GM19463 (cell line): ENCODE measurements at regions not wholly inside any gene's neighbourhood (a gene's known extent, or its start where the extent isn't known, plus 50 kb on each side); places are given as distances from the start of the nearest gene placed in this dataset.
A peak's percentile ranks its signal among the peaks of the same experiment; 100 is the strongest.

Experiments
- ATAC-seq: cut with Tn5 transposase; IDR thresholded peaks from one replicate; pipeline ENCODE4 v1.9.1; 2021; ENCODE audit warnings: mild to moderate bottlenecking, moderate library complexity; ENCODE audit not compliant: unreplicated experiment

DNA sequence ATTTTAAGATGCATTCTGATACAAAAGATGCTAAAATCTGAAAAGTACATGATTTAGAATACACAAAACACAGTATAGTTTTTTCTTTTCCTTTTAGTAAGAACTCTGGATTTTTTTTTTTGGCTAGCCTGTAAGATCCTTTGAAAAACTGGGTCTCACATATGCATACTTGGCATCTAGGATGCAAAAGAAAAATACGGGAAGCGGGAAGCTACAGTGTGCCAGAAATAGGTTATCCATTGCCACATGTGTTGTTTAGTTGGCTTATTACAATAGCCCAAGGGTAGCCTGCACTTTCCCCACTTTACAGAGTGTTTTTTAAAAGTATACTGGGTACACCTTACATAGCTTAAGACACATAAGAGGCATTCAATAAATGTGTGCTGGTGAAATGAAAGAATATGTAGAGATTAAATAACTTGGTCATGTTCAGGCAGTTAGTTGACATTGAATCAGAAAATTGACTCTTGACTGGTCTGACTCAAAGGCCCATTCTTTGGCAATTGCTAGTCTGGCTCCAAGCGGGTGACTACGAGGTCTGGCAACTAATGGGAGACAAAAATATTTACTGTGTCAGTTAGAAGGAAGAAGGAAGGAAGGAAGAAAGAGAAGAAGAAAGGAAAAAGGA, 286.8 kb upstream of the TRIB2 start:
- no peak for ATAC-seq

DNA sequence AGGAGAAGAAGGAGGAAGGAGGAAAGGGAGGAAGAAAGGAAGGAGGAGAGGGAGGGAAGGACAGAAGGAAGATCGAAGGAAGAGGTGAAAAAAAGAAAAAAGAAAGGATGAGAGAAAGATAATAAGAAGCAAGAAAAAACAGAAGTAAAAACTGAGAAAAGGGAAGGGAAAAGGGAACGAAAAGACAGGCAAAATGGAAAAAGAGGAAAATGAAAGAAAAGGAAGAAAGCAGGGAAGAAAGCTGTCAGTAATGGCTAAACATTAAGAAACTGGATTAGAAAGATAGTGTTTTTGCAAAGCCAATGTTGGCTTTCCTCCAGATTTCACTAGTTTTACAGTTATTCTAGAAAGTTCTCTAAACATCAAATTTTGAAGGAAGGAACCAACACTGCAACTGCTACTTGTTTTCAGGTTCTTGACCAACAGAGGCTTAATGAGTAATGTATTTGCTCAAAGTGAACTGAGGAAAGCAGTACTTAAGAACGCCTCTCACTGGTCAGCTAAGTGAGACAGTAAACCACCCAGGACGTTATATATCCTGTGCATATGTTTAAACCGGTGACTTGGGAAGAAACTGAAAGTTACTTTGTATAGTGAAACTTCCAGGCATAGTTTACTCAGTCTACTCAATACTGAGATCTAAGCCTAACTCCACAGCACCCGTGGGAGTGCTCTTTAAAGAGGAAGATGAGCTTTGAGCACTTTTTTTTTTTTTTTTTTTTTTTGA, 286.2 kb upstream of the TRIB2 start:
- peak; percentile 98 for ATAC-seq

DNA sequence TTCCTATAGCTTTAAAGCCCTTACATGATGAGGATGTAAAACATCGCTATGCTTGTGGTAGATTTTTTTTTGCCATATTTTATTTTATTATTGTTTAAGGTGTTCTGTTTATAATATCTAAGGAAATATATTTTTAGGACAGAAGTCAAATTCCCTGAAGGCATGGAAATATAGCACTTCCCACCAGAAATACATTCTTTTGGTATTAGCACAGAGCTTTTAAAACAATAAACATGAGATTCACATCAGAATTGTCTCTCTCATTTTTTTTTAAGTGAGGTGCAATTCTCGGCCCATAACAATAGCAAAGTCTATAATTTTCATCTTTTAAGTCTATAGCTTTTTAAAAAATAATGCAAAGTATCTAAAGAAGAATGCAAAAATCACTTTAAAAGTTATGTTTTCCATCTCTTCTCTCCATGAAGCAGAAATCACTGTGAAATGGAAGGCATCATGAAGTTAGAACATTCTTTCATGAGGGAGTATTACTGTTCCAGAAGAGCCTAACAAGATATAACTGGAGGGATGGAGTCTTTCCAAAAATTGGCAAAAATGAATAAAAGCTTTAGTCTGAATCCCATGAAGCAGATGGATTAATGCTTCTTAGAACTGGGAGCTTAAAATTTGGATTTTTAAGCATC, 283.6 kb upstream of the TRIB2 start:
- ATAC-seq, result no peak

DNA sequence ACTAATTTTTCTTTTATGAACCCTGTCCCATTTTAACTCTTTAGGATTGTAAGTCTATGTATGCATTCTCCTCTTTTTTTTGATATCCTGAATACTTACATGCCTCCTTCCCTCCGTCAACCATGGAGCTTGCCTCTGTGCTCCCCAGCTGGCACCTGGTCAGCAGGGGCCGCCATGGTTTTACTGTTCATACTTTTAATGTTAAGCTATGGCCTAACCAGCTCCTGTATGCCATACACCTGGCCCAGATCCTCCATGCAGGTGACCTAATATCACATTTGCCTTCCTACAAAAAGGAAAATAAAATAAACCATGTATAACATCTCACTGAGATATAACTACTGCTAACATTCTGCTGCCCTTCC, 283.1 kb upstream of the TRIB2 start:
- no peak for ATAC-seq

DNA sequence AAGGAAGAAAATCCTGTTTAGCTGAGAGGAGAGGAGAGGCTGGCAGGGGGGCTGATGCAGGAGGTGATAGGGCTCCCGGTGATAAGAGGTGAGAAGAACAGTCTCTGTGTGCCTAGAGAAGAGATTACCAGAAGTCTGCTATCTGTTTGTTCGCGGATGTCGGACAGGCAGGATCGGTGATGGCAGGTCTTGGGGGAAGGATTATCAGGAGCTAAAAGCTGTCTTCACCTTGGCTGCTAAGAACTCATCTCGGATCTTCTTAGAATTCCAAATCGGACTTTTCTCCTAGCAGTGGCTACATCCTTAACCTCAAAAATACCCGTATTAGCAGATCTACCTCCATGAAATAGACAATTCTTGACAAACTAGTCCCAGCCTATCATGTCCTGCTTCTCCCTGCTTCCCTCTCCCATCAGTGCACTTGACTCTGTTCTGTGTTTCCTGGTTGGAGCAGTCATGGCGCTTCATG, 282.1 kb upstream of the TRIB2 start:
- no peak for ATAC-seq

DNA sequence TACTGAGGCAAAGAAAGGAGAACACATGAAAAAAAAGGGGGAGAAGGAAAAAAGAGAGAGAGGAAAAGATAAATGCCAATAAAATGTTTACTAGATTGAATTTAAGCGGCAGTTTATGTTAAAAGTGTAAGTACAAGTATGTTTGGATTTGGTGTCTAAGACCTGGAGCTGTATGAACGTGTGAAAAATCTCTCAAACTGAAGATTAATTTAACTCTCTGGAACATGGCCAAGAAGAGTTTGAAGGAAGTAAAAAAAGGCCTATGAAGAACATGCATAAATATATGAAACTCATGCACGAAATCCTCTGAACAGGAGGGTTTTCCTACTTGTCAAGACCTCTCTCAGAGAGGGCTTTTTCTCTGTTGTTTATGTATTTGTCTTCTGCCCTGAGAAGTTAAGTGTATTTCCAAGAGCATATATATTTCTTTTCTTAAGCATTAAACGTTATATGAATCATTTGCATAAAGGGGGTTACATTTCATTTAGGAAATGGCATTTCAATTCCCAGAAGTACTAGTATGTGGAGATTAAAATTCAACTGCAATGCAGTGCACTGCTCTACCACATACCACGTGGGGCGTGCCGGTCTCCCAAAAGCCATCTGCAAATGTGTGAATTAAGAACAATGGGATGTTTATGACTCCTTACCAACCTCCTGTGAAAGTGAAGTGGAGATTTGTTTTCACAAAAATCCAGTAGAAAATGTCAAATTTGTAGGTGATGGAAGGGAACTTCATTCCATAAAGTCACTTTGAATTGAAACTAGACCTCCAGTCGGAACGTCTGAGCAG, 281.1 kb upstream of the TRIB2 start:
- no peak for ATAC-seq

DNA sequence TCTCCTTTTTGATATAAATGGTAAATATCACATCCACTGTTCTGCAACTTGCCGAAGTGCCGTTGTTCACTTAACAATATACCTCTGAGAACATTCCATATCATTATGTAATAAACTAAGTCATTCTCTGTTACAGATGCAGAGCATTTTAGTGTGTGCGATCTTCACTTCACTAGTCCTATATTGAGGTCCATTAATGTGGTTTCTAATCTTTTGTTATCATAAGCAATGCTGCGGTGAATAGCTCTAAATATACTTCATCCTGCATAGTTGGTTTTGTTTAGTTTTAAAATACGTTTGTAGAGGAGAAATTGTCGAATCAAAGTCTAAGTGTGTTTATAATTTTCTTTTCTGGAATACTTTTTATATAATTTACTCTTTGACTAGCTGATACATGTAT, 280.3 kb upstream of the TRIB2 start:
- ATAC-seq, result no peak

DNA sequence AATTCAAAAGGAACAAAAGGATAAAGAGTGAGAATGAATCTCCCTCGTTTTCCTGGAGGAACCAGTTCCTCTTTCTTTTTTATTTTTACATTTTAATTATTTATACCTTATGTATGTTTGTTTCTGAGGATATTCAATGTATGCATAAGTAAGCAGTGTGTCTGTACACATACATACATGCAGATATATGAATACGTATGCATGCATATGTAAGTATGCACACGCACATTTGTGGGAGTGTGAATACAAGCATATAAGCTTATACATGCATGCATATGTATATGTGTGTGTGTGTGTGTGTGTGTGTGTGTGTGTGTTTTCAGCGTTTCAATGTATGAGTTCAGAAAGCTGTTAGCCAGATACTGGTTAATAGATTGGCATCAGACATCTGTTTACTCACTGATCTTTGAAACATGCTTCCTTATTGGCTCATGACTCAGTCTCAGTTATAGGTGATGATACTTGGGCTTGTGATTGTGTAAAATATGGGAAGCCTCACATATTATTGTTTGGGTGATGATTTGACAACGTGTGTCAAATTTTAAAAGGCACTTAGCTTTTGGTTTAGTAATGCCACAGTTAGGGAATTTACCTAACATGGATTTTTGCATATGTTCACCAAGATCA, 279.7 kb upstream of the TRIB2 start:
- no peak for ATAC-seq

DNA sequence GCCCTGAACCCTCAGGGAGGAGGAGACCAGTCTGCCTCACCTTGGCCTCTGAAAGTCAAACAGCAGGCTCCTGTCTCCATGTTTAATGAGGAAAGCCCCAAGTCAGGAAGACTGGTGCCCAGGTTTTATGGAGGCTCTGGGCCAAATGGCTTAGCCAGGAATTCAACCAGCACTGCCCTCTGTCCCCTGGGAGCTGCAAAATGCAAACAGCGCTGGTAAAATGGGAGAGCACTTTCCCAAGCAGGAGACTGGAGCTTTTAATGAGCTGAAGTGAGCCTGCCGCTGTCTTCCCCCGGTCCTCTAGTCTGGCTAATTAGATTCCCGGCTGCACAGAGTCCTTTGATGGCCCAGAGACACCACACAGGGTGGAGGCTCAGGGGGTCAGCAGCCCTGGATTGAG, 276.0 kb upstream of the TRIB2 start:
- ATAC-seq, result no peak

DNA sequence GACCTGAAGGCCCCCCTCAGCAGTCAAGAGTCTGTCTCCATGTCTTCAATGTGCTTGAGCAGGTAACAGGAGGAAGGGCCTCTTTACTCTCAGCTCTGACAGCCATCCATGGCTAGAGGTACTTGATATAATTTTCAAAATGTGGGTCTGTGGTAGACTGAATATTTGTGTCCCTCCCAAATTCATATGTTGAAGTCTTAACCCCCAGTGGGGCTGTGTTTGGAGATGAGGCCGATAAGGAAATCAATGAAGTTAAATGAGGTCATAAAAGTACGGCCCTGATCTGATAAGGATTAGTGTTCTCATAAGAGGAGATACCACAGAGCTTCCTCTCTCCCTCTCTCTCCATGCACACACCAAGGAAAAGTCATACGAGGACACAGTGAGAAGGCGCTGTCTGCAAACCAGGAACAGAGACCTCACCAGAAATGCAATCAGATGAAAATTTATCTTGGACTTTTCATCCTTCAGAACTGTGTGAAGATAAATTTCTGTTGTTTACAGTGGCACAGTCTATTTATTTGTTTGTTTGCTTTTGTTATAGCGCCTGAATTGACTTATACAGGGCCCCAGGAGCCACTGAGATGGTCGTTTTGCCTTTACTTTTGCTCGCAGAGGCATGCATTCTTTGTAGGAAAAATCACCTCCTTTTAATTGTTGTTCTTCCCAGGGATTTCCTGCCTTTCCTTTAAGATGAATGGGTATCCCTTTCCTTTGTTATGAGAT, 274.8 kb upstream of the TRIB2 start:
- no peak for ATAC-seq

DNA sequence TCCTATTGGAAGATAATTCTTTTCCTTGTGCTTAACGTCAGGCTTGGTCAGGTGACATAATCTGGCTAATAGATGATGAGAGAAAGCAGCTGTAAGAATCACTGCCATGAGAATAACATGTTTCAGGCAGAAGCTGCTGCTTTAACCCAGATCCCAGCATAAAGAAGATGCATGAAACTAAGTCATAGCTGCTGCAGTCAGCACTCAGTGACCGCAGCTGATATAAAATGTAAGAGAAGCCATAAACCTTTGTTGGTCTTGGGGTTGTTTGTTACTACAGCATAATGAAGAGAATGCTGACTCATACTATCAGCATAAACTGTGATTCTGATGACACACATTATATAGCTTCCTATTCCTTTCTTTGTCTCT, 274.3 kb upstream of the TRIB2 start:
- no peak for ATAC-seq

DNA sequence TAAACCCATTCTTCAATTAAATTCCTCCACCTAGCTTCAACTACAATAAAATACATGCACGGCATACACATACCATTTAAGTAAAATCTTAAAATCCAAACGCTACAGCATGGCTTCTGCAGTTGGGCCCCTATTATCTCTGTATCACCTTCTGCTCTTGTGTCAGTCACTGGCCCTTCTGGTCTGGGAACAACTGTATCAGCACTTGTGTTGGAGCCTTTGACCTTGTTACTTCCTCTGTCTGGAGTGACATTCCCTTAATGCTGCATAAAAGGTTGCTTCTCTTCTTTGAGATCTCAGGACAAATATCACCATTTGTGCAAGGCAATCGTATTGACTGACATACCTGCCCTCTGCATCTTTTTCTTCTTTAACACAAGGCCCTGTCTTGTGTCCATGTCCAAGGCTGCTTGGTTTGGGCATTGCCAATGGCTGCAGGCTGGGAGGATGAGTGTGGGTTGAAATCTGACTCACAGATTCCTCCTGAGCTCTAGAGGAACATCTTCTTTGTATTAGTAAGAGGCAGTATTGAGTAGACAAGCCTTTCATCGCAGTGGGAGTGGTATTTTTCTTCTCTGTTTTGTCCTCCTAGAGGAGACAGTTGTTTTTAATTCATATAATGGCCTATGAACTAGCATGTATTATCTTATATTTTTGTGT, 267.8 kb upstream of the TRIB2 start:
- no peak for ATAC-seq

DNA sequence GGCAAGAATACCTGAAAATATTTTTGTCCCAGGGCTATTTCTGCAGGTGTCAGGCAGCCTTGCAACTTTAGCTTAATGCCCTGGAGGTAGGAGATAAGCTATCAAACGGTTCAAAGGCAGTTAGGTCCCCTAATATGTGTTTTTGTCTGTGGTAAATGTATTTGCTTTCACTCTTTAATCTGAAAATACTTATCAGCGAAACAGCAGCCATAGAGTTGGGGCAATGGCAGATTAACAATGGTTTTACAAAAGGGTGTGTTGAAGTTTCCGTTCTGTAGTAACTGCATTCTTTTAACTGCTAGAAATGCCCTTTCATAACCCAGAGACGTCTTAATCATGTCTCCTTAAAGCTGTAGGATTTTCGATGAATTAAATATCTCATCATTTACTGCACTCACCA, 265.0 kb upstream of the TRIB2 start:
- ATAC-seq, result no peak

DNA sequence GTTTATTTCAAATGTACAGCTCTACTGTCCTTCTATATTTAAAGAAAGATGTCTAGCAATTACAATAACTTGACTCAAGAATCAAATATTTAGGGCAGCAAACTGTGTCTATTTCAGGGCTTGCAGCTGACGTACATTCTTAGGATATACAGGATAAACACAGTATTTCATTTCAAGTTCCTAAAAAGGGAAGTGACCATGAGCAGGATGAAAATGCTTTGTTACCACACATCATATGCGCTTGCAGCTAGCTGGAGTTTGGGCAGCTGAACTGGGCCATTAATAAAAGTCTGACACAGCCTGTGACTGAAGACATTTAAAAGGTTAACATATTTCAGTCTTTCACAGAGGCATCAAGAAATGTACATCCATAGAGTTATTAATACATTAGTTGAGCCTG, 264.6 kb upstream of the TRIB2 start:
- ATAC-seq, result no peak

DNA sequence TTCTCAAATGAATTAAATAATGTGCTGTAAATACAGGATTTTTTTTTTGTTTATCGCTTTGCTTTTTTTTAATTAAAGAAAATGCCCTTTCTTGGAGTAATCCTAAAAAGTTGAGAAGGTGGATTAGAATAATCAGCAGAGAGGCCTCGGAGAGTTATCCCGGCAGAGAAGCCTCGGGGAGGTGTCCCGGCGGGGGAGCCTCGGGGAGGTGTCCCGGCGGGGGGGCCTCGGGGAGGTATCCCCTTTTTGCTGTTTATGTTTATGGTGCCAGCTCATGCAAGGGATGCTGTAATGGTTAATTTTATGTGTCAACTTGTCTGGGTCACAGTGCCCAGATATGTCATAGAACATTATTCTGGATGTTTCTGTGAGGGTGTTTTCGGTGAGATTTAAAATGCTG, 263.0 kb upstream of the TRIB2 start:
- ATAC-seq, result no peak

DNA sequence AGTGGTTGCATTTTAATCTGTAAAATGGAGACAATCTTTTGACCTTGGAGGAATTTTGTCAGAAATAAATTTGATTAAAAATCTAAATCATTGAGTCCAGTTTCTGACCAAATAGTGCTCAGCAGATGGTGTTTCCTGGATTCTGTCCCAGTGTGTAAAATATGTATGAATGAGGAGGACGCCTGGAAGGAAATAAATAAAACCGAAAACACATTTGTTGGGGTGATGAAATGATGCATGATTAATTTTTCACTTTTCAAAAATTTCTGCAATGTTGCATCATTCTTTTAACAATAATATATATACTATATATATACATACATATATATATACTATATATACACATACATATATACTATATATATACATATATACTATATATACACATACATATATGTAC, 261.1 kb upstream of the TRIB2 start:
- ATAC-seq, result no peak

DNA sequence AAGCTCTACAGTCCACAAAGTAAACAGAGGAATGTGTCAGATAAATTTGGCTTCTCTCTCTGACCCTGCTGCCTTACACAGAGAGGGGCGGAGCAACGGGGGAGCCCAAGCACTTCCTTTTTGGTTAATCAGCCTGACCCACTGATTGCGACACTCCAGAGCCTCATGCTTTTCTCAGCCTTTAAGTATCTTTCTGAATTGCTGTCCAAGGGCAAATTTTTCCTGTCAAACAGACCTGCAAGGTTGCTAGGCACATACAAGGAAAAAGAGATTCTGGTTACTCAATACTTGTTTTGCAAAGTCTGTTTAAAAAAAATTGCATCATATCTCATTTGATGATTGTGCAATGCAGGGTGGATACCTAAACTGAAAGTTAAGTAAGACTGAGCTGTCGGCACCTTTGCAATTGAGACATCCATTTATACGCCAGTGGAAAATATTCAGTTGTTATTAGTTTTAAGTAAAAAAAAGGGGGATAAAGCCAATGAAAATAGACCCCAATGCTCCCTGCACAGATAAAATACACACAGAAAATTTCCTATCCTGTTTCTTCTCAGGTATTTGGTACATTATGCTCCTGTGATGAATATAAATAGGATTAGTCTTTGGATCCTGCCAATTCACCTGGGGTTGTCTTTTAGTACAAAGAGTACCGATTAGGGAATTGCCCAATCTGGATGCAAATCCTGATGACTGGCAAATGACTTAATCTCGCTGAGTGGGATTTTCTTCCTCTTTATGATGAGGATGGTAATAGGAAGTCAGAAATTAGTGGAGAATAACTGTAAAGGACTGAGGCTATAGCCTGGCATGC, 260.2 kb upstream of the TRIB2 start:
- peak; percentile 74 for ATAC-seq

DNA sequence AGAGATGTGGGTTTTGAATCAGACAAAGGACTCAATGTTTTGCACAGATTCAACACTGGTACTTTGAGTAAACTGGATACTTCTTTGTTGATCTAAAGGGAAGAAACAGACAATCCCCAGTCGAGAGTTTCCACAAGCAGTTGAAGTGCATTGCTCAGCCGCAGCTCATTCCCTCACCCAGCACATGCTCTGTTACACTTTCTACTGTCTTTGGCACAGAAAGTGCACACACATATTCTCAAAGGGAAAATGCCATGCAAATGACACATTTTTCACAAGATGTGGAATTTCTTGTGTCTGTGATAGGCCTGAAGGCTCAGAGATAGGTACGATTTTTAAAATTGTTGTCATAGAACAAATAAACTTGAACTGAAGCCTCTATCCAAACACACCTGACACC, 258.9 kb upstream of the TRIB2 start:
- ATAC-seq, result no peak

DNA sequence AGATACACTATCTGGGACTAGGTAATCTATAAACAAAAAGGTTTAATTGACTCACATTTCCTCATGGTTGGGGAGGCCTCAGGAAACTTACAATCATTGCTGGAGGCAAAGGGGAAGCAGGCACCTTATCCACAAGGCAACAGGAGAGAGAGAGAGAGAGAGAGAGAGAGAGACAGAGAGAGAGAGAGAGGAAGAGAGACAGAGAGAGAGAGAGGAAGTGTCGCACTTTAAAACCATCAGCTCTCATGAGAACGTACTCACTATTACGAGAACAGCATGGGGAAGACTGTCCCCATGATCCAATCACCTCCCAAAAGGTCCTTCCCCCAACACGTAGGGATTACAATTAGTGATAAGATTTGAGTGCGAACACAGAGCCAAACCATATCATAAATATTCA, 253.5 kb upstream of the TRIB2 start:
- no peak for ATAC-seq
